WTC11 (cell line): ENCODE measurements at regions not wholly inside any gene's neighbourhood (a gene's known extent, or its start where the extent isn't known, plus 50 kb on each side); places are given as distances from the start of the nearest gene placed in this dataset.
A peak's percentile ranks its signal among the peaks of the same experiment; 100 is the strongest.

Source experiments
- ATAC-seq: fragments of 200-7000 bp; cut with Tn5 transposase; 2 replicates; pipeline ENCODE4 v1.10.0; 2021; ENCODE audit warnings: mild to moderate bottlenecking, moderate library complexity
- CTCF ChIA-PET: fragments of 300-600 bp; sonication (Branson Sonifier 250); formaldehyde crosslinking; loops from one replicate; lab custom pipeline; 2021; ENCODE audit warnings: antibody characterized with exemption; lab: Charles Lee
- POLR2A ChIA-PET: fragments of 350-600 bp; sonication (Branson Sonifier 250); formaldehyde crosslinking; loops from one replicate; lab custom pipeline; 2021; ENCODE audit warnings: antibody characterized with exemption; lab: Charles Lee
- DNase-seq: peaks from one replicate; pipeline ENCODE4 v3.0.0; 2021; ENCODE audit warnings: low spot score
- H3K27ac Mint-ChIP-seq: 2 replicates; pipeline ENCODE4 v1.8.0; 2021; ENCODE audit warnings: mixed read lengths
- H3K27me3 Mint-ChIP-seq: 2 replicates; pipeline ENCODE4 v1.8.0; 2021; ENCODE audit warnings: low read depth, mild to moderate bottlenecking, moderate library complexity, mixed read lengths
- H3K36me3 Mint-ChIP-seq: 2 replicates; pipeline ENCODE4 v1.8.0; 2021; ENCODE audit warnings: mixed read lengths
- H3K4me1 Mint-ChIP-seq: 2 replicates; pipeline ENCODE4 v1.8.0; 2022; ENCODE audit warnings: mixed read lengths
- H3K4me3 Mint-ChIP-seq: 2 replicates; pipeline ENCODE4 v1.8.0; 2021; ENCODE audit warnings: mild to moderate bottlenecking, moderate library complexity, mixed read lengths
- H3K9me3 Mint-ChIP-seq: 2 replicates; pipeline ENCODE4 v1.8.0; 2021; ENCODE audit warnings: mixed read lengths
- CREB1 ChIP-seq: sonication (generic); formaldehyde crosslinking; IDR thresholded peaks from 2 replicates; pipeline ENCODE4 v1.8.0; 2023; ENCODE audit warnings: mild to moderate bottlenecking, missing genetic modification reagents
- GTF2I ChIP-seq: fragments of 250-450 bp; sonication (Bioruptor Pico); conservative IDR thresholded peaks from 2 replicates; pipeline ENCODE4 v1.4.0; 2021; ENCODE audit warnings: mild to moderate bottlenecking
- NFE2L1 ChIP-seq: sonication (generic); formaldehyde crosslinking; IDR thresholded peaks from 2 replicates; pipeline ENCODE4 v1.8.1; 2023; ENCODE audit warnings: missing genetic modification reagents
- ZNF121 ChIP-seq: sonication (generic); formaldehyde crosslinking; IDR thresholded peaks from 2 replicates; pipeline ENCODE4 v1.8.0; 2023; ENCODE audit warnings: missing genetic modification reagents
- ZNF423 ChIP-seq: fragments of 250-450 bp; sonication (Bioruptor Pico); IDR thresholded peaks from 2 replicates; pipeline ENCODE4 v2.1.2; 2022; ENCODE audit warnings: mild to moderate bottlenecking, moderate library complexity
- TF ChIP-seq, protein P1 (sequence below): sonication (generic); formaldehyde crosslinking; IDR thresholded peaks from 2 replicates; pipeline ENCODE4 v1.8.0; 2022; ENCODE audit warnings: missing genetic modification reagents
- TF ChIP-seq, protein P2 (sequence below): sonication (generic); formaldehyde crosslinking; IDR thresholded peaks from 2 replicates; pipeline ENCODE4 v1.8.1; 2023; ENCODE audit warnings: mild to moderate bottlenecking, missing genetic modification reagents, moderate library complexity
- TF ChIP-seq, protein P3 (sequence below): sonication (generic); formaldehyde crosslinking; conservative IDR thresholded peaks from 2 replicates; pipeline ENCODE4 v1.8.1; 2023; ENCODE audit warnings: mild to moderate bottlenecking, low read depth, missing genetic modification reagents, moderate library complexity
- TF ChIP-seq, protein P4 (sequence below): sonication (generic); formaldehyde crosslinking; conservative IDR thresholded peaks from 2 replicates; pipeline ENCODE4 v1.8.1; 2022; ENCODE audit warnings: mild to moderate bottlenecking, missing genetic modification reagents
- TF ChIP-seq, protein P5 (sequence below): sonication (generic); formaldehyde crosslinking; IDR thresholded peaks from 2 replicates; pipeline ENCODE4 v1.8.1; 2023; ENCODE audit warnings: mild to moderate bottlenecking, missing genetic modification reagents

DNA sequence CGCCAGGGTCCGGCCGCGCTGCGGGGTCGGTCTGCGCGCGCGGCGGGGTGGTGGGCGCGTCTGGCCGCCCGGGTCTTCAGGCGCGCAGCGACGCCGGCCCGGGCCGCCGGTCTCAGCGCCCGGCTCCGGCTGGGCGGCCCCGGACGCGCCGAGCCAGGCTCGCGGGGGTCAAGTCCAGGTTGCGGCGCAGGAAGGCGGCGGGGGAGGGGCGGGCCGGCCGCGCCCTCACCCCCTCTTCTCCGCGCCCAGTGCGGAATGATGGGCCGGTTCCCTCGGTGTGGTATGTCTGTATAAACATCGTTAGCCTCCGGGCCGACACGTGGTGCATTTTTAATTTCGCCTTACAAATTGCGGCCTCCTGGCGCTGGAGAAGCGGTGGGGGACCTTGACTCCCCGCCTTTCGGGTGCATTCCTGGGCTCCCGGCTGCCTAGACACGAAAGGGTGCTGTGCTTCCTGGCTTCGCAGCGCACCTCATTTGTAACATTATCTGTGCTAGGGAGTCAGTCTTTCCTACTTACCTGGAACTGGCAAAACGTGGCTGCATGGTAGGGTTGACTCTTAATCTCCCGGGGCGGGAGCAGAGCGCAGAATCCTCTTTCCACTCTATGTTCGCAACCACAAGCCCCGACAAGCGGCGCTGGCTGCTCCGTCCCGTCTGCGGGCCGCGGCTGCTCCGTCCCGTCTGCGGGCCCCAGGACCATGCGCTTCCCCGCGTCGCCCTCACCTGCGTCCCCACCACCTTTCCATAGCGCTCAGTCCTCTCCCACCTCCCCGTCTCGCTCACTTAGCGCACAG lies 69.0 kb downstream of the CTAGE1 start:
- Mint-ChIP-seq H3K27me3 (peaks cover 93% of the 10 kb centered on the region), H3K4me1 (peaks cover 35% of the 10 kb centered on the region), H3K9me3 (no peaks in the 10 kb centered on the region), H3K27ac (no peak overlapping the region), H3K36me3 (no peaks in the 10 kb centered on the region), H3K4me3 (peak overlapping the region; percentile 70)
- DNase-seq (peak; percentile 64), ATAC-seq (peak; percentile 72)
- ChIA-PET CTCF (interaction anchor here (1.1 to 1.5 kb wide), 2 partner anchors 15 to 30 kb away, joined by 5 to 6 read pairs; no protein-coding TSS in a partner anchor), POLR2A (no interaction called here)
- TF ChIP-seq, protein P1, sequence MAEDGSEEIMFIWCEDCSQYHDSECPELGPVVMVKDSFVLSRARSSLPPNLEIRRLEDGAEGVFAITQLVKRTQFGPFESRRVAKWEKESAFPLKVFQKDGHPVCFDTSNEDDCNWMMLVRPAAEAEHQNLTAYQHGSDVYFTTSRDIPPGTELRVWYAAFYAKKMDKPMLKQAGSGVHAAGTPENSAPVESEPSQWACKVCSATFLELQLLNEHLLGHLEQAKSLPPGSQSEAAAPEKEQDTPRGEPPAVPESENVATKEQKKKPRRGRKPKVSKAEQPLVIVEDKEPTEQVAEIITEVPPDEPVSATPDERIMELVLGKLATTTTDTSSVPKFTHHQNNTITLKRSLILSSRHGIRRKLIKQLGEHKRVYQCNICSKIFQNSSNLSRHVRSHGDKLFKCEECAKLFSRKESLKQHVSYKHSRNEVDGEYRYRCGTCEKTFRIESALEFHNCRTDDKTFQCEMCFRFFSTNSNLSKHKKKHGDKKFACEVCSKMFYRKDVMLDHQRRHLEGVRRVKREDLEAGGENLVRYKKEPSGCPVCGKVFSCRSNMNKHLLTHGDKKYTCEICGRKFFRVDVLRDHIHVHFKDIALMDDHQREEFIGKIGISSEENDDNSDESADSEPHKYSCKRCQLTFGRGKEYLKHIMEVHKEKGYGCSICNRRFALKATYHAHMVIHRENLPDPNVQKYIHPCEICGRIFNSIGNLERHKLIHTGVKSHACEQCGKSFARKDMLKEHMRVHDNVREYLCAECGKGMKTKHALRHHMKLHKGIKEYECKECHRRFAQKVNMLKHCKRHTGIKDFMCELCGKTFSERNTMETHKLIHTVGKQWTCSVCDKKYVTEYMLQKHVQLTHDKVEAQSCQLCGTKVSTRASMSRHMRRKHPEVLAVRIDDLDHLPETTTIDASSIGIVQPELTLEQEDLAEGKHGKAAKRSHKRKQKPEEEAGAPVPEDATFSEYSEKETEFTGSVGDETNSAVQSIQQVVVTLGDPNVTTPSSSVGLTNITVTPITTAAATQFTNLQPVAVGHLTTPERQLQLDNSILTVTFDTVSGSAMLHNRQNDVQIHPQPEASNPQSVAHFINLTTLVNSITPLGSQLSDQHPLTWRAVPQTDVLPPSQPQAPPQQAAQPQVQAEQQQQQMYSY (CRISPR knock-in tag) = peak; percentile 87
- TF ChIP-seq, protein P2, sequence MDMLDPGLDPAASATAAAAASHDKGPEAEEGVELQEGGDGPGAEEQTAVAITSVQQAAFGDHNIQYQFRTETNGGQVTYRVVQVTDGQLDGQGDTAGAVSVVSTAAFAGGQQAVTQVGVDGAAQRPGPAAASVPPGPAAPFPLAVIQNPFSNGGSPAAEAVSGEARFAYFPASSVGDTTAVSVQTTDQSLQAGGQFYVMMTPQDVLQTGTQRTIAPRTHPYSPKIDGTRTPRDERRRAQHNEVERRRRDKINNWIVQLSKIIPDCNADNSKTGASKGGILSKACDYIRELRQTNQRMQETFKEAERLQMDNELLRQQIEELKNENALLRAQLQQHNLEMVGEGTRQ (CRISPR knock-in tag) = 0 out of 2 replicates have a peak, but pooled peaks have one; percentile 19
- peak; percentile 84 for TF ChIP-seq GTF2I (CRISPR knock-in tag)
- 0 out of 2 replicates have a peak, but pooled peaks have one; percentile 39 for TF ChIP-seq NFE2L1 (CRISPR knock-in tag)
- TF ChIP-seq, protein P3, sequence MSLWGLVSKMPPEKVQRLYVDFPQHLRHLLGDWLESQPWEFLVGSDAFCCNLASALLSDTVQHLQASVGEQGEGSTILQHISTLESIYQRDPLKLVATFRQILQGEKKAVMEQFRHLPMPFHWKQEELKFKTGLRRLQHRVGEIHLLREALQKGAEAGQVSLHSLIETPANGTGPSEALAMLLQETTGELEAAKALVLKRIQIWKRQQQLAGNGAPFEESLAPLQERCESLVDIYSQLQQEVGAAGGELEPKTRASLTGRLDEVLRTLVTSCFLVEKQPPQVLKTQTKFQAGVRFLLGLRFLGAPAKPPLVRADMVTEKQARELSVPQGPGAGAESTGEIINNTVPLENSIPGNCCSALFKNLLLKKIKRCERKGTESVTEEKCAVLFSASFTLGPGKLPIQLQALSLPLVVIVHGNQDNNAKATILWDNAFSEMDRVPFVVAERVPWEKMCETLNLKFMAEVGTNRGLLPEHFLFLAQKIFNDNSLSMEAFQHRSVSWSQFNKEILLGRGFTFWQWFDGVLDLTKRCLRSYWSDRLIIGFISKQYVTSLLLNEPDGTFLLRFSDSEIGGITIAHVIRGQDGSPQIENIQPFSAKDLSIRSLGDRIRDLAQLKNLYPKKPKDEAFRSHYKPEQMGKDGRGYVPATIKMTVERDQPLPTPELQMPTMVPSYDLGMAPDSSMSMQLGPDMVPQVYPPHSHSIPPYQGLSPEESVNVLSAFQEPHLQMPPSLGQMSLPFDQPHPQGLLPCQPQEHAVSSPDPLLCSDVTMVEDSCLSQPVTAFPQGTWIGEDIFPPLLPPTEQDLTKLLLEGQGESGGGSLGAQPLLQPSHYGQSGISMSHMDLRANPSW (CRISPR knock-in tag) = no peak
- peak; percentile 100 for TF ChIP-seq ZNF121 (CRISPR knock-in tag)
- TF ChIP-seq, protein P4, sequence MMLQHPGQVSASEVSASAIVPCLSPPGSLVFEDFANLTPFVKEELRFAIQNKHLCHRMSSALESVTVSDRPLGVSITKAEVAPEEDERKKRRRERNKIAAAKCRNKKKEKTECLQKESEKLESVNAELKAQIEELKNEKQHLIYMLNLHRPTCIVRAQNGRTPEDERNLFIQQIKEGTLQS (CRISPR knock-in tag) = no peak
- TF ChIP-seq, protein P5, sequence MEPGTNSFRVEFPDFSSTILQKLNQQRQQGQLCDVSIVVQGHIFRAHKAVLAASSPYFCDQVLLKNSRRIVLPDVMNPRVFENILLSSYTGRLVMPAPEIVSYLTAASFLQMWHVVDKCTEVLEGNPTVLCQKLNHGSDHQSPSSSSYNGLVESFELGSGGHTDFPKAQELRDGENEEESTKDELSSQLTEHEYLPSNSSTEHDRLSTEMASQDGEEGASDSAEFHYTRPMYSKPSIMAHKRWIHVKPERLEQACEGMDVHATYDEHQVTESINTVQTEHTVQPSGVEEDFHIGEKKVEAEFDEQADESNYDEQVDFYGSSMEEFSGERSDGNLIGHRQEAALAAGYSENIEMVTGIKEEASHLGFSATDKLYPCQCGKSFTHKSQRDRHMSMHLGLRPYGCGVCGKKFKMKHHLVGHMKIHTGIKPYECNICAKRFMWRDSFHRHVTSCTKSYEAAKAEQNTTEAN = no peak
- TF ChIP-seq ZNF423 = 0 out of 2 replicates have a peak, but pooled peaks have one; percentile 3

DNA sequence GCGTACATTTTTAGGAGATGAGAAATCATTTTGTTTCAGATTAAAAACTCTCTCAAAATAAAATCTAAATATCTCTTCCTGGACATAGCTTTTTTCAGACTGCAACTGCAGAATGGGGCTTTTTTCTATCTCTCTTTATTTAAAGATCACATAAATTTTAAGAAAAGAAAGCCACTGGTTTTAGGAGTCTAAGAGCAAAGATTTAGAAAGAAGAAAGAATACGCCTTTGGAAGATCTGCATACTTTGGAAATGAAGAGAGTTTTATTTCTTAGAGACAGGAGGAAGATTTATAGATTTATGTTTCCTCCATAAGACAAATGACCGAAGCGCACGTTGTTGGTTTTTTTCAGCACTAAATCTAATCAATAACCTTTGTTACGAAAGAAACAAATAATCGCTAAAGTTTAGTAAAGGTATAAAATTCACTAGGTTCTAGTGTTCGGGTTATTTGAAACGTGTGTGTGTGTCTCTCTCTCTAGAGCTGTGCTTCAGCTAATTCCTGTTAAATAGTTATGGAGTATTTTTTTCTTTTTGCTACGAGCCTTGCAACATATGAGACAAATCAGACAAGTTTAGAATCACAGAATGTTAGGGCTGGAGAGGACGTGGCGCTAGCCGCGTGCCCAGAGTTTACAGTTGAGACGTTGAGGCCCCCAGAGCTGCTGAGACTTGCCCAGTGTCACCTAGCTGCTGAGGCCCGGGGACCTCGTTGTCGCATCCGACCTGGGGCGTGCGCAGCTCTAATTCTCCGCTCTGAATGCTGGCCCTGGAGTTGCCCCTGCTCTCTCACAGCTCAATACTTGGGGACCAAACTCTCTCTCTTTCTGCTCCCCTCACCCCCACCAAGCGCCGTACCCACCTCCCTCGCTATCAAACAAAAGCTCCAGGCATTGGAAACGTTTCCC lies 69.9 kb downstream of the CTAGE1 start:
- Mint-ChIP-seq H3K9me3 (no peaks in the 10 kb centered on the region), H3K4me1 (peaks cover 35% of the 10 kb centered on the region), H3K27ac (no peak overlapping the region), H3K36me3 (no peaks in the 10 kb centered on the region), H3K4me3 (peak overlapping the region; percentile 70), H3K27me3 (peaks cover 87% of the 10 kb centered on the region)
- CTCF ChIA-PET = interaction anchor here (0.5 to 1.5 kb wide), 9 partner anchors 13 to 658 kb away, joined by 3 to 6 read pairs (median 4); no protein-coding TSS in a partner anchor
- ATAC-seq (peak; percentile 9), DNase-seq (peak; percentile 23)
- POLR2A ChIA-PET = interaction anchor here (0.9 kb wide), 1 partner anchor 24 kb away, joined by 3 read pairs; no protein-coding TSS in a partner anchor
- no peak for TF ChIP-seq CREB1 (CRISPR knock-in tag)
